HG02870 (cell line): ENCODE measurements at regions not wholly inside any gene's neighbourhood (a gene's known extent, or its start where the extent isn't known, plus 50 kb on each side); places are given as distances from the start of the nearest gene placed in this dataset.

Experiments
- ATAC-seq: cut with Tn5 transposase; IDR thresholded peaks from one replicate; pipeline ENCODE4 v1.9.1; 2021; ENCODE audit warnings: mild to moderate bottlenecking, moderate library complexity; ENCODE audit not compliant: unreplicated experiment

DNA sequence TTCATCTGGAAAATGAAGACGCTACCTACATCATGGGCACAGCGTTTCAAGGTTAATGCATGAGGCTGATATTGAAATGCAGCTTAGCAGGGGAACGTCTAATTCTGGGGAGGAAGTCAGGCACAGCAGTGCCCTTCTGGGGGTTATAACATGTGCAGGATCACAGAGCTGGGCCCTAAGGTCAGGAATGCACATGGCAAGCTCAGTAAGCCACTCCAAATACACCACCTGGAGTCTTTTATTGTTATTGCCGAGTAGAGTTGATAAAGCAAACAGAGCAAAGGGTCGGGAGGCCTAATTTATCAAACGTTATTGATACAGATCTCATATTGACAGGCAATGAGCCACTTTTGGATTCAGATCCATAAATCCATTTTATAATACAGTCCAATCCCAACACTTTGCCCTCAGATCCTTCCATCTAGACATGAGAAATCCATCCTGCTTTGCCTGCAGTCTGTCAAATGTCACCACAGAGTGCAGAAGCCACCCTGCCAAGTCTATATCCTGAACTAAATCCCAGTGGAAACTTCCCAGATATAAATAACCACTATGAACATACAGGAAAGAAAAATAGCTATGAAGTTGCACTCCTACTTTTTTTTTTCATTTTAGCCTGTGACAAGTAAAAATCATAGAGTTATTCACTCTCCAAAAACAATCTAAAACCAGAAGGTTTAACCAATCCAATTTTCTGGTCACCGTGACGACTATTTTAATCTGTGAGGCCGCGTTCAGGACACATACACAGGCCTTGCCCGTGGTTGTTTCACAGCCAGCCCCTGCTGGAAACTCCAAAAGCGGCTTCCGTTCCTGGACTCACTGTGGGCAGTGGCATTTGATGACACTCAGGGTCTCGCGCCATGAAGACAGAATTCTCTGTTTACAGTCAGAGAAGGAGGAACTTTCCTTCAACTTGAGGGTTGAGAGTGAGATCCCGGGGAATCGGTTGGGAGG lies 335.4 kb downstream of the DHX15 start:
- ATAC-seq, result no peak

DNA sequence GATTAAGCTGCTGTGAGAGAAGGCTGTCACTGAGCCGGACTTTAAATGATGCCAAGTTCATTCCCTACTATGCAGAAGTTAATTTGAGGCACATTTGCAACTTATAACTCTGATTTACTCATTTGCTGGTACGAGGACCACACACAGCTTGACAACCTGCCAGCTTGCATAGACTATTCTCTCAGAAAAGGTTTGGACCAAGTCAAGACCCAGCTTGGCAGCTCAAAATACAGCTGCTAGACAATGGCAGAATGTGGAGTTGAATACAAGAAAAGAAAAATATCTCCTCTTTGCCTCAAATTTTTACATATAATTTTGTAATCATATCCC lies 338.9 kb downstream of the DHX15 start:
- ATAC-seq, result no peak

DNA sequence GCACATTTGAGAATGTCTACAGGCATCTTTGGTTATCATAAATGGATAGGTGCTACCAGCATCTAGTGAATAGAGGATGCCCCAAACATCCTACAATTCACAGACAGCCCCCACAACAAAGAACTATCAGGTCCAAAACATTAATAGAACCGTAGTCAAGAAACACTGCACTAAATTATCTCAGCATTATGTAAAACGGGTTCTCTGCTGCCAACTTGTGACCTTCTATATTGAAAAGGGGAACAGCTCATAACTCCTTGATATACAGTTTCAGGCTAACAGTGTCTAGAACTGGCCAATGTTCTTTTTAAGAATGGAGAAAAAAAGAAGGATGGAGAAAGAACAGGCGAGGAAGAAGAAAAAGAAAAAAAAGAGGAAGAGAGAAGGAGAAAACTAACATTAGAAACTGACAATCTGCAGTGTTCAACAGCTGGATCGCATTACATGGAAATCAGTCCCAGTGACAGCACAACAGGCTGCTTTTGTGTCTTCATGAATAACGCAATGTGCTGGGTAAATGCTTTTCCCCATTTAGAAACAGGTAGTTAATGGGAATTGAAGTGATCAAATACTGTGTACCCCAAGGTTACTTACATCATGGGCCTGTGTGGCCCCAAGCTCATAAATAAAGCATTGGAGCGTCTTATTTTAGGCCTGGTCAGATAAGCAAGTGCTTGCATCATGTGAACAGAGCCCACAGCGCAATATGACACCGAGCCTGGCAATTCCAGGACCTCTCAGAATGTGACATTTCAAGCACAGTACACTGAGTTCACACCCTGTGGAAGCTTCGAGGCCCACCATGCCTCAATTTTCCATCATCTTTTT lies 339.5 kb downstream of the DHX15 start:
- ATAC-seq, result no peak

DNA sequence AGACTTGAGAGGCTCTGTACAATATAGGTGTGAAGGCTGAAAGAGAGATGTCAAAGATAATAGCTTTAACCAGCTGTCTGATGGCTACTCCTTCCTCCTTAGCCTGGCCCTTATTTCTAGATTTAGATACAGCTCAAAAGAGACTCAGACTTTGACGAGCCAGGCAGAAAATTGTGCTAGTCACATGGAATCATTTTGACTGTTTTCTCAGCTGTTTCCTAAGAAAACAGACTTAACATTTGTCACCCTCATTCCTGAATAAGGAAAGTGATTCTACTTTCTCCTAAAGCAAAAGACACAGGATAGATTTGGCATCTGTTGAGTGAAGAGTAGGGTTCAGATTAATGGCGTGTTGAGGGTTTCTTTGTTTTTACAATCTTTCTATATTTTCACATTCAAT lies 340.7 kb downstream of the DHX15 start:
- no peak for ATAC-seq

DNA sequence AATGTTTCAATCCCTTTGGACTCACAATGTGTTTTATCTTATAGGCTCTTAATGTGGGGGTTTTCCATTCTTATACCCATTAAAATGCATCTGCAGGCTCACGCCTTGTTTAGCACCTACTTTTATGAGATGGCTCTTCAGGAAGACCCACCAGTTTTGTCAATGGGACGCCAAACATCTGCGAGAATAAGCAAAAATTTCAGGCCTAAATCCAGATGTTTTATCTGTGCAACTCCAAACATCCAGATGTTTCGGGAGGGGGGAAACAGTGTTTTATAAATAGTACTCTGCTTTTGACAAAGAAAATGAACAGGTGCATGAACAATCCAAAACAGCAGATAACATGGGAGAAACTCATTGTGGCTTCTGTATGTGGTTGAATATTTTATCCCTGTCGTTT lies 342.8 kb downstream of the DHX15 start:
- ATAC-seq, result no peak

DNA sequence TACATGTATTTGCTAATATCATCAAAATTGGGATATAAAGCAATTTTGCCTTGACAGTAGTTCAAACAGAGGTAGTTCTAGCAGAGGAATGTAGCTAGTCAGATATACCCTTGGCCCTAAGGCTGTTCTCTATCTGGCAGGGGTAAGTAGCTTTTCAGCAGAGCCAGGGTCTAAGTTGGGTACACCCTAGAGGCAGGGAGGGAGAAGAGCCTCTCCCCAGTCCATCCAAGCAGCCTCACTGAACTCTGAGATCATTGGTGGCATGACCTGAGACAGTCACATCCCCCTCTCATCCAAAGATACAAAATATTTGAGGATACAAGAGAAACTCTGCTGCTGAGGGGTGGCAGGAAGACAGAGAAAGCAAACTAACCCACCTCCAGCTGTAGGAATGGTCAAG lies 343.7 kb downstream of the DHX15 start:
- no peak for ATAC-seq

DNA sequence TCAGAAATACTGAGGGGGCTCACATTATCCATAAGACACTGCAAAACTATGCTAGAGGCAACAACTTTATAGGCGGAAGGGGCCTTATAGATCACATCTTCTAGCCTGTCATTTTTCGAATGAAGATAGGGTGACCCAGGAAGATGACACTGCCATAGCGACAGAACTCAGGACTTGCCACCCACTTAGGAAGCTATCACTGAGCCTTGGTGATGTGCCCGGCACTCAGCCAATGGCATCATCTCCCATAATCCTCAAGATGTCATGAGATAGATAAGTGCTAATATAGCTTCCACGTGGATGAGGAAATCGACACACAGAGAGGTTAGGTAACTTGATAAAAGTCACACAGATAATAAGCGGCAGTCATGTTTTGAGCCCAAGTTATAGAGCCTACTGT lies 346.6 kb downstream of the DHX15 start:
- ATAC-seq, result no peak

DNA sequence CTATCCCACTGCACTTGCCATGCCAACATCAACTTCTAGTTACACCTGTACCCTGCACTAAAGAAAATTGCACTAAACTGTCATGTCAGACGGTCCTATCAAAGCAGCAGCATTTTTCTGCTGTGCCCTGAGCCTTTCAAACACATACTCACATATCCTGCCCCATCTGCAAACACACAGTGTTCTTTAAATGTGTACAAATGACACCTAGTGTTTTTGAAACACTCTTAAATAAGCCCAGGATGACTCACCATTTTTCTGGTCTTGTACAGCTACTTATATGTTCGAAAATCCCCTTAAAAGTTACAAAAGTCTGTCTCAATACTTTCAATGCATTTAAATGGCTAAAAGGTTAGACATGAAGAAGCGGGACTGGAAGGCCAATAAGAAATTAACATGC lies 346.7 kb upstream of the PPARGC1A start:
- ATAC-seq, result peak; percentile 58

DNA sequence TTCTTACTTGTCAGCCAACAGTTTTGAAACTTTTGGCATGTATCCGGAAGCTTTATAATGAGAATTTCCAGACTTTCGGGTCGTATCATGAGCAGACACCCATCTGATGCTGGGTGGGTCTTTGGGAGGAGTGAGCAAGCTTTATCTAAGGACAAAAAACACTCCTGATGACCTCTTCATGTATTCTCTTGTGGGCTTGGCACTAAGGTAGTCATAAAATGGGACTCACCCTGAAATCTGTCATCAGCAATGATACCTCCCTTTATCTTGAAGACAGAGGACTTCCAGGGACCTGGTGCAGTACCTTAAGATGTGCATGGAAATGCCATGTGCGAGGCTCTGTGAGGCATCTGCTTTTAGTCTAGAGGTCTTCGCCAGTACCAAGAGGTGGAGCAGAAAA lies 346.3 kb upstream of the PPARGC1A start:
- no peak for ATAC-seq

DNA sequence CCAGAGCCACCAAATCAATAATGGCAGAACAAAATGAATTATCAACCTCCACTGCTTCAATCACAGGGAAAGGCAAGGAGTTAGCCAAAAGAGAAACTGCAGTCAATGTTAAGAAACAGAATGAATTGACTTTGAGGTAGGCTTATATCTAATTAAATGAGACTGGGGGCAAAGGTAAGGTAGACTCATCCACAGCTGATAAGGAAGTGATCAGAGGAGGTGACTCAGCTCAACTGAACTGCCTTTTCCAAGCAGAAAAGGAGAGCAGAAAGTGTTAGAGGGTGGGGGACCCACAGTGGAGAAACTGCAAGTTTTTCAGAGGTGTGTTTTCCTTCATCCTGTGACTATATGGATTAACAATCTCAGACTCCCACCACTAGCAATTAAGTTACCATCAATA lies 345.8 kb upstream of the PPARGC1A start:
- no peak for ATAC-seq

DNA sequence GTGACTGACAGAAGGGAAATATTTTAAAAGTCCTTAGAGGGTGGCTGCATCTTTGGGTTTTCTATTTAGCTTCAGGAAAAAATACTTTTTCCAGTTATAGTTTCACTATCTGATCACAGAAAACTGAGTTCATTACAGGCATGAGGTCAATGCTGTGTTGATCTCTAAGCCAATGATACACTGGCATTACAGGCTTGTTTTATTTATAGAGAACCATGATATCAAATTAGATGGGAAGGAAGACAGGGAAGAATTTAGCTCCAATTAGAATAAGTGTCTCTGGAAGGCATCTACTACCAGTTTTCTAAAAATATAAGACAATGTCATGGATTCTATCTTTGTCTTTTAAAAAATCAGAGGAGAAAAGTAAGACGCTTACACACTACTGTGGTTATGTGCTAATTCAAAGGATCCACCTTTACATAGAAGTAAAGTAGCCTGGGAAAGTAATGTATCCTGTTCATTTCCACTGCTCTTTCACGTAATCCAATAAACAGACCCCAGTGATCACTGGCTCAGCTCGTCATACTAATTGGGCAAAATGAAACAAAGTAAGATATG lies 344.5 kb upstream of the PPARGC1A start:
- no peak for ATAC-seq

DNA sequence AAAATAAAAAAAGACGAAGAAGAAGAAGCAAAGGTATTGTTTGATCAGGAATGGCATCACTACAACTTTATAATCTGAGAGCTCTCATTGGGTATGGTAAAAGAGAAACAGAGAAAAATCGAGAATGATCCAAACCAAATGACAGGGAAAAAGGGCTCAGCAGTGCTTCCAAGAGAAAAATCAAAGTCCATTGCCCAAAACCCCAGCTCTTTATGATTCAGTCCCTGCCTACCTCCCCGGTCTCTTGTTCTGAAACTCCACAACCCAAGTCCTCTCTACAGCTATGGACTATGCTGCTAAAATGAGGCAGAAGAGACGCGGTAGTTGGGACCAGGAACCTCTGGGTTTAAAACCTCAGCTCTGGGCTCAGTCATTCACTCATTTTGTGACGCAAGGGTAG lies 341.1 kb upstream of the PPARGC1A start:
- ATAC-seq, result no peak

DNA sequence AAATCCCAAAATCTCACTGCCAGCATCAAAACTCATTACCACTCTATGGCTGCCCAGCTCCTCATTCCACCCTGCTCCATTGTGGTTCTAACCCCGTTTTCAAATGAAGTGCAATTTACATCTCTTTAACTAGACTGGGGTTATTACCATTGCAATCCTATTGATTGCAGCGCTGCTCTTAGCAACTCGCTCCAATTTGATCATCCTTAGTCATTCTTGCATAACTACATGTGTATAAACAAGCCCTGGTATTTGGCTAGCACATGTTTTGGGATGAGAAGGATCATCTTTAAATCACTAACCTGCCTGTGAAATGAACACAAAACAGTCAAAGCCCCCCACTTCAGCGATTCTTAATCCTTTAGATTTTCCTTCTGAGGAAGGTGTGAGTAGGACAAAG lies 340.1 kb upstream of the PPARGC1A start:
- ATAC-seq, result no peak

DNA sequence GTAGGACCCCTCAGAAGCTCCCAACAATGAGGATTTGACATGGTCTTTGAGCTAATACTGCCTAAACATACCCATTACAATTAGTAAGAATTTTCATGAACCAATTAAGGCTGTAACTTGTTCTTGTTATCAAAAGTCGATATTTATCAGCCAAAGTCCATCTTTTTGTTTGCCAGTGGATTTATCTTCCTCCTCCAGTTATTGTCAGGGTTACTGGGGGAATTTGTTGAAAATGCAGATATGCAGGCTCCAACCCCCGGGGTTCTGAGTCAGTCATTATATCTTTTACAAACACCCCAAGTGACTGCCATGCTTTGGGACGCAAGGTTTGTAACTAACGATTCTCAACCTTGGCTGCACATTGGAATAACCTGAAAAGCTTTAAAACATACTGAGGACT lies 338.8 kb upstream of the PPARGC1A start:
- ATAC-seq, result no peak

DNA sequence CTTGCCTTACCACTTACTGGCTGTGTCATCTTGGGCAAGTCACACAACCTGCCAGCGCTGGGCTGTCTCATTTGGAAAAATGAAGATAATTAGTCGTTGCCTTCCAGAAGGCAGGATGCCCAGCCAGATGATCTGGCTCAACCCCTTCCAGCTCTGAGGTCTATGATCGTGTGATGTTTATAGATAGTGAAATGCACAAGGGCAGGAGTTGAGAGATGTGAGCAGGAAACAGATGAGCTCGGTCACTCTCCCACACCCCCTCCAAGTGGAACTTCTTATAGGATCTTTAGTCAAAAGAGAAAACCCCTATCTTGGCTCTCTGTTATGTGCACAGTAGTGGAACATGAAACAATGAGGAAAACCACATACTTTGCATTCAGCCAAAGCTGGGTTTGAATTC lies 336.8 kb upstream of the PPARGC1A start:
- ATAC-seq, result no peak

DNA sequence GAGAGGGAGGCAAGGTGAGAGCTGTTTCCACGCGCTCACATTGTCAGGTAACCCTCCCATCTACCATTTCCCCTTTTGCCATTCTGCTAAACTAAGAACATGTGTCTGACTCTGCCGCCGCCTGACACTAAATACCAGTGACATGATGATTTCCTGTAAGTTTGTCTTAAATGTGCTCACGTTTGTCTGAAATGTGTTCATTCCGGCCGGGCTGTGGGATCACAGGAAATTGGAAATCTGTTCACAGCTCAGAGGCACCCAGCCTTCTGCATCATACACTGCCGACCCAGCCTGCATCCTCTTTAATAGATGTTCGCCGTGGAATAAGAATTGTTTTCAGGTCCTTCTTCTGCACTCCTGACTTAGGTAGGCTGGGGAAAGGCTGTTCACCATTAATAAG lies 336.2 kb upstream of the PPARGC1A start:
- ATAC-seq, result no peak

DNA sequence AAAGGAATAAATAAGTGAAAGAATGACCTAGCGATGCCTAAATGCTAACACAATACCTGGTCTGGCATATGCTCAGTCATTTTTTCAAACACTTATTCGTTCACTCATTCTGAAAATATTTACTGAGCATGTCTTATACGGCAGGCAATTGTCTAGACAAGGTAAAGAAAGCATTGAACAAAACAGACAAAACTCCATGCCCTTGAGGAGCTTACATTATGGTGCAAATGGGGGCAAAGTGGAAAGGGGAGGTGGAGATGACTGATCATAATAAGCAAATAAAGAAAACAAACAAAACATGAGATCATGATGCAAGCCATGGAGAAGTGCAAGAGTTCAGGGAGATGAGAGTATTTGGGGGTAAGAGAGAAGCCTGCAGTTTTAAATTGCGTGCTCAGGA lies 334.6 kb upstream of the PPARGC1A start:
- ATAC-seq, result no peak

DNA sequence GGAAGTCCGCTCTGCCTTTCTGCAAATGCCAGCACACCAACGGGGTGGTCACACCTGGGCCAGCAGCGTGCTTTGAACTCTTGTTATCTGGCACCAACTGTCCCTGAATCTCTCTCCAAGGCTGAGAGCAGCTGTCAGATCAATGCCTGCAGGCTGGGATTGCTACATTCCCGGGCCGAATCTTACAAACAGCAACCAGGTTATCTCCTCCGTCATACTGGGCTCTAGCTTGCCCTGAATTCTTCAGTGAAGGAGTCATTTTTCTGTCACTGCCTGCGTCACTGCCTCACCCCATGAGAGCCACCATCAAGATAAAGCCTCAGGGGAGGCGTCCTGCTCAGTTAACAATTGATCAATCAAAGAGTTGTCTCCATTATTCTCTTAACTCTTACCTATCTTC lies 329.4 kb upstream of the PPARGC1A start:
- ATAC-seq, result no peak

DNA sequence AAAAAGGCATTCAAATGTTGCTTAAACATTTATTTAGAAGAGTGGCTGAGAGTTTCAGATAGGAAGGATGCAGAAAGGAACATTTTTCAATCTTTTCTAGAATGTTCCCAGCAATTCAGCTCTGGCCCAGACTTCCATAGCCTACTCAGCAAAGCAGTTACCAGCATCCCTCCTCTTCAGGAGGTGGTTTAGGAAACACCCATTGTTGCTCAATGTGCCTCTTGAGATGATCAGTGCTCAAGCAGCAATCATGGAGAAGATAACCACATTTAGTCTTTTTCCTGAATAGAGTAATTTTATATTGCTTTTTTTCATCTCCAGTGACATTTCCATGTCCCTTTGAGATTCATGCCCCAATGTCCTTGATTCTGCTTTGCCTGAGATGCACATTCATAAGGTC lies 328.7 kb upstream of the PPARGC1A start:
- no peak for ATAC-seq

DNA sequence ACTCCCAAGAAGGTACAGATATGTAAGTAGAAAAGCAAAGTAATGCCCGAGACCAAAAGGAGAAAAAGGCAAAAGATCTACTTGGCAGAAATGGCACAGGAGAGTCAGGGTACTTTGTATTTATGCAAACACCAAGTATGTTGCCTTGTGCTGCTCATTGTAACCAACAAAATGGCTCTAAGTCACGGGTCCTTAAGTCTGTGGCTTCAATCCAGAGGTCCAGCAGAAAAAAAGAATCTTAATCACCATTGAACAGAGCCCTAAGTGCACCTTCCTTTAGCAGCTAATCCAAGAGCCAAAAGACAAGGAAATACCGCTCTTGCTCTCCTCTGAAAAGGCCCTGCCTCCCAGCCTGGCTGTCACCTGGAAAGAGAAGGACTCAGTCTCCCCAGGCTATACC lies 324.9 kb upstream of the PPARGC1A start:
- no peak for ATAC-seq

DNA sequence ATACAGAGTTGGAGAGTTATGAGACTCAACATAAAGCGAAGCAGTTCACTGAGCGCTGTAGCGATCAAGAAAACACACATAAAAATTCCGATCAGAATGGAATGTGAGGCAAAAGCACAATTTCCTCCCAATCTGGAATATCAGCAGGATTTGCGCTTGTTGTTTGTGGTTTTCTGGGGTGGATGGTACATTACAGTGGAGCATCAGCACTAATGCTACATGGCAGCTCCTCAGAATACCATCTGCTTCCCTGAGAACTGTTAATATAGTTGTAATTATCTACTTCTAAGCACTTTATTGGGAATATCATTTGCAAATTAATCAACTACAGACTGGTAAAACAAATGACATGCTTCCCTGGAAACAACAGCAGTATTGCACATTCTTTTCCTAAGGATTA lies 324.1 kb upstream of the PPARGC1A start:
- no peak for ATAC-seq

DNA sequence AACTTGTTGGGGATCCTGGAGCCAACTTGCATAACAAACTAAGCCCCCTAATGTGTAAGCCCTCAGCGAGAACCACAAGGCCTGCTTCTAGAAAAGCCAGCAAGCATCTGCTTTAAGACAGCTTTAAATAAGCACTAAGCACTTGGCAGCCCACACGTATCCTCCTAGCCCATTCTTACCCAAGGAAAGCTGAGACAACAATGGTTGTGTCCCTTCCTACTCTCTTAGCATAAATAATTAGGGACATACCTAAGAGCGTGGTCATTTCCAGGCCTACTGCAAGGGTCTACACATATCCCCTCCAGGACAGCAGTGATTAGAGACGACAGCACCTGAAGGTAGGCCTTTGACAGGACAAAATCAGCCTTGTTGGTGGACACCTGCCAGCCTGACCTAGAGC lies 322.8 kb upstream of the PPARGC1A start:
- no peak for ATAC-seq
